ENCODE measurements at regions not wholly inside any gene's neighbourhood (a gene's known extent, or its start where the extent isn't known, plus 50 kb on each side); places are given as distances from the start of the nearest gene placed in this dataset.

DNA sequence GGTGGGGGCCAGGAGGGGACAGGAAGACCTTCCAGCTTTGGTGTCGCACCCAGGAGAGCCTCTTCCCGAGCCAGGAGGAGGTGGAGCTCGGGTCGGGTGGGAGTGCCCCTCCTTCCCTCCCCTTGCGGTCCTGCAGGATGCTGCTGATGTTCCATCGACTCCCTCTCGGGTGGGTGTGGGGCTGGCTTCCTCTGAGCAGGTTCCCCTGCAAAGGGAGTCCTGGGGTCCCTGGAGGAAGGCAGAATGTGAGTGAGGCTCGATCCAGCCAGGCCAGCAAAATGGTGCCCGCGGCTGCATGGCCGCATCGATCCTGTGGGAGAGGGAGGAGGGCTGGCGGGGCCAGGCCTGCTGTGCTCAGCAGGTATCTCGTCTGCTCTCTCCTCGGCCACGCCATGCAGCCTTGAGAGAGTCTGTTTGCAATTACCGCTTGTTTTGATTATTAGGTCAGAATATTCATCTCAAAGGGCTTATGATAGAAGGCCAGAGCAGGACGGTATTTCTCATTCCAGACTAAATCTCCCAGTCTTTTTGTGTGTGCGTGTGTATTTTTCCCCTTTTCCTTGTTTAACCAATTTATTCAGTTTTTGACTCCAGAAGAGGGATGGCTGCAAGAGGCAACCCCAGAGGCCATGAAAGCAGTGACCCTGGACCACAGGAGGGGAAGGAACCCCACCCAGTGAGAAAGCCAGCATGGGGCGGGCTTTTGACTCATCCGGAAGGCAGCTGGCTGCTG is 137.3 kb upstream of the ZMIZ1 start:
- Histone ChIP-seq H3K36me3 (no peaks in the 10 kb centered on the region), H3K9me3 (no peaks in the 10 kb centered on the region), H3K4me3 (no peak overlapping the region), H3K27ac (no peak overlapping the region), H3K4me1 (no peaks in the 10 kb centered on the region), H3K27me3 (no peaks in the 10 kb centered on the region)
- DNase-seq (peak in 1 of 6 donors; percentile 28), ATAC-seq (peak in 3 of 4 donors; percentile 22 to 56 (median 50)), FAIRE-seq (no peak)
- intact Hi-C loops (cut with DNase I): no loop called here
- 69 to 79% methylated on average over 21 of the region's 21 CpGs for WGBS, 2 donors
- TF ChIP-seq, protein P1, sequence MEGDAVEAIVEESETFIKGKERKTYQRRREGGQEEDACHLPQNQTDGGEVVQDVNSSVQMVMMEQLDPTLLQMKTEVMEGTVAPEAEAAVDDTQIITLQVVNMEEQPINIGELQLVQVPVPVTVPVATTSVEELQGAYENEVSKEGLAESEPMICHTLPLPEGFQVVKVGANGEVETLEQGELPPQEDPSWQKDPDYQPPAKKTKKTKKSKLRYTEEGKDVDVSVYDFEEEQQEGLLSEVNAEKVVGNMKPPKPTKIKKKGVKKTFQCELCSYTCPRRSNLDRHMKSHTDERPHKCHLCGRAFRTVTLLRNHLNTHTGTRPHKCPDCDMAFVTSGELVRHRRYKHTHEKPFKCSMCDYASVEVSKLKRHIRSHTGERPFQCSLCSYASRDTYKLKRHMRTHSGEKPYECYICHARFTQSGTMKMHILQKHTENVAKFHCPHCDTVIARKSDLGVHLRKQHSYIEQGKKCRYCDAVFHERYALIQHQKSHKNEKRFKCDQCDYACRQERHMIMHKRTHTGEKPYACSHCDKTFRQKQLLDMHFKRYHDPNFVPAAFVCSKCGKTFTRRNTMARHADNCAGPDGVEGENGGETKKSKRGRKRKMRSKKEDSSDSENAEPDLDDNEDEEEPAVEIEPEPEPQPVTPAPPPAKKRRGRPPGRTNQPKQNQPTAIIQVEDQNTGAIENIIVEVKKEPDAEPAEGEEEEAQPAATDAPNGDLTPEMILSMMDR (IDR thresholded peaks at IDR 0.05): no peak

DNA sequence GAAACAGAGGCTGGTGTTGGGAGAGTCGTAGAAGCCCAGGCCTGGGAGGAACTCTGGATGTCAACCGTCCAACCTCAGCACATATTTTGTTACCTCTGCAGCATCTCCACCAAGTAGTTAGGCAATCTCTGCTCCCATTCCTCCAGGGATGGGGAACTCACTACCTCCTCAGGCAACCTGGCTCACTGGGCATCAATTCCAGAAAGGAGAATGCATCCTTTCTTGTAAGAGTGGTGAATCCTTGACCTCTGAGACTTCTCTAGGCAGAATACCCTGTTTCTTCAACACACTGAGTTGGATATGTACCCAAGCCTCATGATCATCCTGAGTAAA is 136.7 kb upstream of the ZMIZ1 start:
- Histone ChIP-seq H3K27me3 (no peaks in the 10 kb centered on the region), H3K27ac (no peak overlapping the region), H3K4me1 (no peaks in the 10 kb centered on the region), H3K4me3 (no peak overlapping the region), H3K9me3 (no peaks in the 10 kb centered on the region), H3K36me3 (no peaks in the 10 kb centered on the region)
- FAIRE-seq (no peak), ATAC-seq (no peak), DNase-seq (no peak)
- intact Hi-C loops (cut with DNase I): no loop called here
- TF ChIP-seq, protein P1 (IDR thresholded peaks at IDR 0.05): no peak
- 84 to 86% methylated on average over 2 of the region's 2 CpGs for WGBS, 2 donors

DNA sequence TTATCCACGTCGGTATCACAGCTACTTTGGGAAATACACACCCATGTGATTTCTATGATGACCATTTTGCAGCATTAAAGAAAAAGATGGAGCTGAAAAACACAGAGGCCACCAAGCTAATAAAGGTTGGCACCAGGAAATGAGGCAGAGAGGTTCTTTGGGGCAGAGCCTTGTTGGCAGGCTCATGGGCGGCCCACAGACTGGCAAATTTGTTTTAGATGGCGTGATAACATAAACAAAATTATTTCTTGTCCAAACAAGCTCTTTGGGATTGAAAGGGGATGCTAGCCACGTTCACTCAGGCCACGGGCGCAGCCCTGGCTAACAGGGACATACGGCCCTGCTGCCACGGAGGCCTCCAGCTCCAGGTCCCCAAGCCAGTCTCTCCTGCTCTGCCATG is 135.9 kb upstream of the ZMIZ1 start:
- 89 to 90% methylated on average over 9 of the region's 9 CpGs for WGBS, 2 donors

DNA sequence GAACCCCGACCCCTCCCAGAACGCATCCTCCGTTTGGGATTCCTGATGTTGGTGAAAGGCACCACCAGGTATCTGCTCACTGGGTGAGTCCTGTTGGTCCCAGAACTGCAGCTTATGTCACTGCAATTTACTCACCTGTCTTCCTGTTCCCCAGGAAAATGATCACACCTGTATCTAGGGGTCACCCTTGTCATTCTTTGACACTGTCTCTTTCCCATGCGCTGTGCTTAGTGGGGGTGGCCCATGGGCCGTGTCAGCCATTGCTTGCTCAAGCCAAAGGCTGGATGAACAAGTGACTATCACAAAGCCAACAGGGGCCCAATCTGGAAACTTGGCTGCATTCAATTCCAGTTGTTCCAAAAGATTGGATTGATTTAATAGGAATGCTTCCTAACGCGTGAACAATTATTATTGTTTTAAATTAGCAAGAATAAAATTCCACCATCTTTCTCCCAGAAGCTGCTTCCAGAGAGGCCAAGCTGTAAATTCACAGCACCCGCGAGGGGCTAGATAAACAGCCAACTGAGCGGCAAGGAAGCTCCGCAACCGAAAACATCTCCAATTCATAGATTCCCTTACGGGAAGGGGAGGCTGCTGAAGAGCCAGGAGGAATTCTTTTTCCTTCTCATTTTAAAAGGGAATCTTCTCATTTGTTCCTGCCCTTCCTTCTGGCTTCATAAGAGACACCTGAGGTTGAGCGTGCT is 134.8 kb upstream of the ZMIZ1 start:
- TF ChIP-seq, protein P1 (IDR thresholded peaks at IDR 0.05): no peak
- H3K27me3 ChIP-seq: no peaks in the 10 kb centered on the region
- 88 to 93% methylated on average over 14 of the region's 14 CpGs for WGBS, 2 donors
- no peak for DNase-seq
- no peak for ATAC-seq
- no peaks in the 10 kb centered on the region for H3K36me3 ChIP-seq
- no peak for FAIRE-seq
- H3K4me1 ChIP-seq: no peaks in the 10 kb centered on the region
- intact Hi-C loops (cut with DNase I): no loop called here
- H3K4me3 ChIP-seq: no peak overlapping the region
- no peaks in the 10 kb centered on the region for H3K9me3 ChIP-seq
- H3K27ac ChIP-seq: no peak overlapping the region

More for the DNA sequence above, 135.9 kb upstream of the ZMIZ1 start:
- H3K27me3 ChIP-seq: no peaks in the 10 kb centered on the region
- no peaks in the 10 kb centered on the region for H3K9me3 ChIP-seq
- TF ChIP-seq, protein P1 (IDR thresholded peaks at IDR 0.05): no peak
- no peaks in the 10 kb centered on the region for H3K36me3 ChIP-seq
- H3K4me3 ChIP-seq: no peak overlapping the region
- DNase-seq (no peak), FAIRE-seq (no peak), ATAC-seq (no peak)
- intact Hi-C loops (cut with DNase I): no loop called here
- H3K4me1 ChIP-seq: no peaks in the 10 kb centered on the region
- H3K27ac ChIP-seq: no peak overlapping the region

DNA sequence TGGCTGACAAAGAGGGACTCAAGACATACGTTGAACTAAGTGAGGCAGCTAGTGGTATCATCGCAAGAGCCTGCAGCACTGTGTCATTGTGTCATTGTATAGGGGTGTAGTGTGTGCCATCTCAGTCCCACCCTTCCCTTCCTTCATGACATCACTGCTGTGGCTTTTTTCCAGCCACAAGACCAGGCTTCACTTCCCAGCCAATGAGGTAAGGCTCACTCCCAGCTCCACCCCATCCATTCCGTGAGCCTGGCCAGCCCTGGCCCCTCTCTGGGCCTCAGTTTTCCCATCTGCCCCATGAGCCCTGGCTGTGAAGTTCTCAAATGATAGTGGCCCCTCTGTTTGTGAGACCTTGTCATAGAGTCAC is 134.3 kb upstream of the ZMIZ1 start:
- no peaks in the 10 kb centered on the region for H3K9me3 ChIP-seq
- FAIRE-seq: no peak
- DNase-seq: no peak
- no peak for ATAC-seq
- WGBS, 2 donors: 79 to 88% methylated on average over 3 of the region's 3 CpGs
- TF ChIP-seq, protein P1 (IDR thresholded peaks at IDR 0.05): no peak
- no peaks in the 10 kb centered on the region for H3K27me3 ChIP-seq
- H3K36me3 ChIP-seq: no peaks in the 10 kb centered on the region
- no peaks in the 10 kb centered on the region for H3K4me1 ChIP-seq
- intact Hi-C loops (cut with DNase I): no loop called here
- no peak overlapping the region for H3K27ac ChIP-seq
- no peak overlapping the region for H3K4me3 ChIP-seq

All from pancreas (tissue), 10 donors.